ENCODE measurements at regions not wholly inside any gene's neighbourhood (a gene's known extent, or its start where the extent isn't known, plus 50 kb on each side); places are given as distances from the start of the nearest gene placed in this dataset.
A peak's percentile ranks its signal among the peaks of the same experiment; 100 is the strongest.

DNA sequence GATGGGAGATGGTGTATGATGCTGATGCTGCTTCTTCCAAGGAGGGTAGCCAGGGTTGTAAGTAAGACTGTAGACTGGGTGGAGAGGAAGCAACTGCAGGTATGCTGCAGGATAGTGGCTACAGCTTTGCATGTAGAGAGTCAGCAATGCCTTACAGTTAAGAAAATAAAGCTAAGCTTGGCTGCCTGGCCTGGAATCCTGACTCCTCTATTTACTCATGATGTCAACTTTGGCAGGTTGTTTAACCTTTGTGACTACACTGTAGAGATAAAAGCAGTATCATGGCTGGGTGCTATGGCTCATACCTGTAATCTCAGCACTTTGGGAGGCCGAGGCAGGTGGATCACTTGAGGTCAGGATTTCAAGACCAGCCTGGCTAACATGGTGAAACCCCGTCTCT is 301.6 kb upstream of the RBFOX1 start:
- intact Hi-C loops (cut with micrococcal nuclease), result no loop called here
- no peak for ATAC-seq

DNA sequence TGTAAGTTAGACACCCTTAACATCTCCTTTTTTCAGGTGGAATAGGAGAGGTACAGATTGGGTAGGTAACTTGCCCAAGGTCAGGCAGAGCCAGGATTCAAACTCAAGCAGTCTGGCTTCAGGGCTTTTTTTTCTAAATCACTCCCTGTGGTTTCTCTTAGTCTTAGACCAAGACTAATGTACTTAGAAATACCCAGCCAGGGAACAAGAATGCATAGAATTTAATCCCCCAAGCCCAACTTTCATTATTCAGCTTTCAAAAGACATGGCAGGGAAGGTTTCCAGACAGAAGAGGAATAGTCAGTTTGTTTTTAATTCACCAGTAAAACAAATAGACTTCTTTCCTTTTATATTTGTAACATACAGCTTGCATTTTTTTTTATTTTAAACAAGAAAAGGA is 305.2 kb upstream of the RBFOX1 start:
- ATAC-seq (no peak), DNase-seq (no peak)
- intact Hi-C loops (cut with micrococcal nuclease), result no loop called here

More for the DNA sequence above, 301.6 kb upstream of the RBFOX1 start:
- no peak for DNase-seq

DNA sequence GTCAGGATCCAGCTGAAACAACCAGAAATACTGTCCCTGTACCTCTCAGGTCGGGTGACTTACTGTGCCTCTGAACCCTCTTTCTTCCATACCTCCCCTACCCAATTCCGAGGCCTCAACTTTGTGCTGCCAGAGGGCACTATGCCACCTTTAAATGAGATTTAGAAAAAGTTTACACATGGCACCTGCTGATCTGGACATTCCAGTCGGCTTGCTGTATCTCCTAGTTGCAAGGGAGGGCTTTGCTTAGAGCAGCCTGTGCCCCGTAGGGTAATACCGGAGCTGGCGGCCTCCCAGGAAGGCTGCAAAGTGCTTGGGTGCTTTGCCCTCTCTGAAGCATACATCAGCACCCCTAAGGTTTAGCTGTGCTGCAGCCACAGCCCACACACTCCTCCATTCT is 306.0 kb upstream of the RBFOX1 start:
- intact Hi-C loops (cut with micrococcal nuclease), result no loop called here
- ATAC-seq, result no peak
- no peak for DNase-seq

GRCh38 chr16:7025616-7026190 is 306.9 kb upstream of the RBFOX1 start:
- intact Hi-C loops (cut with micrococcal nuclease), result no loop called here
- peak; percentile 81 for DNase-seq
- ATAC-seq, result peak; percentile 71

DNA sequence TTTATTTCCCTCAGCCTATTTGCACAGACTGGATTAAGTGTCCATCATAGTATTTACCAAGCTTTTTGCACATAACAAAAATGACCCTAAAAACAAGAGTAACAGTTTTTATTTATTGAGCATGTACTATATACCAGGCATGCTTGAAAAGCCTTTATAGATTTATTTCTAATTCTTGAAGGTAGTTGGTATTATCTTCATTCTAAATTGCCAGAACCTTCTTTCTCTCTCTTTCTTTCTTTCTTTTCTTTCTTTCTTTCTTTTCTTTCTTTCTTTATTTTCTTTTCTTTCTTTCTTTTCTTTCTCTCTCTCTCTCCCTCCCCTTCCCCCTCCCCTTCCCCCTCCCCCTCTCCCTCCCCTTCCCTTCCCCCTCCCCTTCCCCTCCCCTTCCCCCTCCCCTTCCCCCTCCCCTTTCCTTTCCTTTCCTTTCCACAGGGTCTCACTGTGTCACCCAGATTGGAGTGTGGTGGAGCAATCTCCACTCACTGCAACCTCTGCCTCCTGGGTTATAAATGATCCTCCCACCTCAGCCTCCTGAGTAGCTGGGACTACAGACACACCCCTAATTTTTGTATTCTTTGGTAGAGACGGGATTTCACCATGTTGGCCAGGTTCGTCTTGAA is 310.9 kb upstream of the RBFOX1 start:
- ATAC-seq, result no peak
- no peak for DNase-seq
- intact Hi-C loops (cut with micrococcal nuclease), result no loop called here

DNA sequence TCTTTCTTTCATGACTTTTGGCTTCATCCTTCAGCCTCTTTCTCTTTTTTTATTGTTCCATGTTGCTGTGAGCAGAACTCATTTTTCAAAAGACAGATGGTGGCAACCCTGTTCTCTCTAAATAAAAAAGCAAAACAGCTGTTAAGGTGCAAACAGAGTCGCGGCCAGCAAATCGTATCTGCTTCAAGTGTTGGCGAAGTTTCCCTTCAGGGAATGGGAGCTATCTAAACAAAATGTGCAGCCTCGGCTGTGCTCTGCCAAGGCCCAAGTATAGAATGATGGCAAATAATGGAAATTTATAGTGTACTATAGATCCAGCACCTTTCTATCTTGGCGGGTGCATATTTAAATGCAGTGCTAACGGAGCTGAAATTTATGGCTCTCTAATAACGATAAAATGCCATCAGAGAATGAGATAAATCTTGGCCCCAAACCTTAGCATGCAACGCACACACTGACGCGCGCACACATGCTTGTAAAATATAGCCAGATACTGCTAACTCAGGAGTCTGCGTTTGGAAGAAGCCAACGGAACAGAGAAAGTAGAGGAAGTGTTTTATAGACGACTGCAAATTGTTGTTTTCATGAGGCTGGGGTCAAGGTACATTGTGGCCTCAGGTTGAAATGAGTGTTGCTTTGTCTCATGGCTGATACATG is 315.5 kb upstream of the RBFOX1 start:
- no peak for ATAC-seq
- intact Hi-C loops (cut with micrococcal nuclease), result no loop called here
- DNase-seq, result no peak

DNA sequence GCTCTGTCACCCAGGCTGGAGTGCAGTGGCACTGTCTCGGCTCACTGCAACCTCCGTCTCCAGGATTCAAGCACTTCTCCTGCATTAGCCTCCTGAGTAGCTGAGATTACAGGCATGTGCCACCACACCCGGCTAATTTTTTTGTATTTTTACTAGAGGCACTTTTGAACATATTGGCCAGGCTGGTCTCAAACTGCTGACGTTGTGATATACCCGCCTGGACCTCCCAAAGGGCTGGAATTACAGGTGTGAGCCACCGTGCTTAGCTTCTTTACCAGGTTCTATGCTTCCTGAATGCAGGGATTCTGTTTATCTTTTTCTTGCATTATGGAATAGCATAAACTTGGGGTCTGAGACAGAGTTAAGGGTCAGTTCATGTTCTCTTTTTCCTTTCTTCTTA is 317.9 kb upstream of the RBFOX1 start:
- DNase-seq (no peak), ATAC-seq (no peak)
- intact Hi-C loops (cut with micrococcal nuclease), result no loop called here

DNA sequence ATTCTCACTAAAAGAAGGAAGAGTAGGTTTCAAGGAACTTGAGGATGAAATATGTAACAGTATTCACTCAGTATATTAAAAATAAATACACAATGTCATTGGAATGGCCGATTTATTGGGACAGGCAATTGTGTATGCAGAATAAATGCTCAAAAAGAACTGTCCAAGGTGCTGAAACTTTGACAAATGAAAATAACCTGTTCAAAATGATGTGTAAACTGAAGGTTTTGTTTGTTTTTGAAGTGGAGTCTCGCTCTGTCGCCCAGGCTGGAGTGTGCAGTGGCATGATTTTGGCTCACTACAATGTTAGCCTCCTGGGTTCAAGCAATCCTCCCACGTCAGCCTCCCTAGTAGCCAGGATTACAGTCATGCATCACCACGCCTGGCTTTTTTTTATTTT is 318.7 kb upstream of the RBFOX1 start:
- ATAC-seq (no peak), DNase-seq (no peak)

GRCh38 chr16:7004266-7004665 is 328.4 kb upstream of the RBFOX1 start:
- intact Hi-C loops (cut with micrococcal nuclease), result no loop called here
- DNase-seq (no peak), ATAC-seq (no peak)

More for the DNA sequence above, 318.7 kb upstream of the RBFOX1 start:
- intact Hi-C loops (cut with micrococcal nuclease), result no loop called here

GRCh38 chr16:6993544-6993943 is 339.1 kb upstream of the RBFOX1 start:
- intact Hi-C loops (cut with micrococcal nuclease), result no loop called here
- DNase-seq, result no peak
- no peak for ATAC-seq

GRCh38 chr16:6988846-6989245 is 343.8 kb upstream of the RBFOX1 start:
- no peak for DNase-seq
- intact Hi-C loops (cut with micrococcal nuclease), result no loop called here
- no peak for ATAC-seq

DNA sequence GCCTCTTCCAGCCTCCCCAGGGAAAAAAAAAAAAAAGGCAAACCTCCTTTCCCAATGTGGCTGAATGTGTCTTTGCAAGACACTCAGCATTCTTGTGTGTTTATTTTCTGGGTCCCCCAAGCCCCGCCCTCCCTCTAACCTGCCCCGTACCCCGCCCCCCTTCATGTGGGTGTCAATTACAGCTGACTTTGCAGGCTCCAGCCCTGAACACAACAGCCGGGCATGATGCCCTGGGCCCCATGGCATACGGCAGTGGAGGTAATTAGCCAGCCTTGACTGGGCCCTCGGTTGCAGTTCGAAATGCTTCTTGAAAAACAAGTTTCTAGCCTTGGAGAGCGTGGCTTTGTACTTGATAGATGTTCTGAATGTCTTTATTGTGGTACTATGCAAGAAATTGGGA is 354.7 kb upstream of the RBFOX1 start:
- DNase-seq, result no peak
- ATAC-seq, result no peak
- intact Hi-C loops (cut with micrococcal nuclease), result no loop called here

GRCh38 chr16:6977291-6977690 is 355.4 kb upstream of the RBFOX1 start:
- intact Hi-C loops (cut with micrococcal nuclease), result no loop called here
- DNase-seq, result no peak

GRCh38 chr16:6976716-6977115 is 355.9 kb upstream of the RBFOX1 start:
- no peak for ATAC-seq
- intact Hi-C loops (cut with micrococcal nuclease), result no loop called here

More at GRCh38 chr16:6977291-6977690, 355.4 kb upstream of the RBFOX1 start:
- no peak for ATAC-seq

DNA sequence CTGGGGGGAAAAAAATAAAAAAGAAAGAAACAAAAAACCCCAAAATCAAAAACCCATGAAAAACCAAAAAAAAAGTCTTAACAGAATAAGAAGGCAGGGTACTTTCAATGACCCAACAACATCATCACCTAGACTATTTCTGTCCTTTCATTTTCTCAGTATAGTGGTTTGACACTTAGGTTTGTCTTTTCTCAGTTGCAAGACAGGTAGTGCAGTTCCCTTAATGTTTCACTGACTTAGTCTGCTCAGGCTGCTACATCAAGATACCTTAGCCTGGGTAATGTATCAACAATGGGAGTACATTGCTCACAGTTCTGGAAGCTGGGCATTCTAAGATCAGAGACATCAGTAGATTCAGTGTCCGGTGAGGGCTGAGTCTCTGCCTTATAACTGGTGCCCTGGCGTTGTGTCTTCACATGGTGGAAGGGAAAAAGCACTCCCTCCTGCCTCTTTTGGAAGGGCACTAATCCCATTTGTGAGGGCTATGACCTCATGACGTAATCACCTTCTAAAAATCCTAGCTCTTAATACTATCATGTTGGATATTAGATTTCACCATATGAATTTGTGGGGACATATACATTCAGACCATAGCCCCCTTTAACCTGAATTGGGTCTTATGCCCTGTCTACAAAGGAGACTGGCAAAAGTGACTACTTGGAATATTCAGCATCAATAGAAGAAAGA is 362.3 kb upstream of the RBFOX1 start:
- DNase-seq (no peak), ATAC-seq (no peak)
- intact Hi-C loops (cut with micrococcal nuclease), result no loop called here

More at GRCh38 chr16:6976716-6977115, 355.9 kb upstream of the RBFOX1 start:
- DNase-seq, result no peak

DNA sequence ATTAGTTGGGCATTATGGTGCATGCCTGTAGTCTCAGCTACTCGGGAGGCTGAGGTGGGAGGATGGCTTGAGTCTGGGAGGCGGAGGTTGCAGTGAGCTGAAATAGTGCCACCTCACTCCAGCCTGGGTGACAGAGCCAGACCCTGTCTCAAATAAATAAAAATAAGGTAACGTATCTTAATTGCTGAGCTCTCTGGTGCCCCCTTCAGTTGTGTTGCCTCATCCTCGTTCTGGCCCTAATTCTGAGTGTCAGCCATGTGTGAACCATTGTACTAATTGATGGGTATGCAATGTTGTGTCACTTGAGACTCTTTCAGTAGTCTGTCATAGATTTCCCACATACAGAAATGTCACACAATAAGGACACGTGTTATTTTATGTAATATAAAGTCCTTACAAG is 363.1 kb upstream of the RBFOX1 start:
- no peak for ATAC-seq
- DNase-seq, result no peak
- intact Hi-C loops (cut with micrococcal nuclease), result no loop called here

- intact Hi-C loops (cut with micrococcal nuclease), result no loop called here
- ATAC-seq (no peak), DNase-seq (no peak)
Observed at GRCh38 chr16:6967796-6968320, 364.8 kb upstream of the RBFOX1 start.

DNA sequence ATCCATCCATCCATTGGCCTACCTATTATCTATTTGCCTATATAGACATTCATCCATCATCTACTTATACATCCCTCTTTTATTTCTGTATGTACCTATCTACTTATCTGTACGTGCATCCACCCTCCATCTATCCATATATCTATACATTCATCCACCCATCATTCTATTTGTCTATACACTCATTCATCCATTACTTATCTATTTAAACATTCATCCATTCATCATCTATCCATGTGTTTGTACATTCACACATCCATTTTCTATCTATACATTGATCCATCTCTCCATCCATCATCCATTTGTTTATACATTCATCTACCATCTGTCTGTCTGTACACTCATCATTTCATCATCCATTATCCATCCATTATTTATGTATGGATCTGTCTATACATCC is 365.7 kb upstream of the RBFOX1 start:
- ATAC-seq (no peak), DNase-seq (no peak)
- intact Hi-C loops (cut with micrococcal nuclease), result no loop called here

DNA sequence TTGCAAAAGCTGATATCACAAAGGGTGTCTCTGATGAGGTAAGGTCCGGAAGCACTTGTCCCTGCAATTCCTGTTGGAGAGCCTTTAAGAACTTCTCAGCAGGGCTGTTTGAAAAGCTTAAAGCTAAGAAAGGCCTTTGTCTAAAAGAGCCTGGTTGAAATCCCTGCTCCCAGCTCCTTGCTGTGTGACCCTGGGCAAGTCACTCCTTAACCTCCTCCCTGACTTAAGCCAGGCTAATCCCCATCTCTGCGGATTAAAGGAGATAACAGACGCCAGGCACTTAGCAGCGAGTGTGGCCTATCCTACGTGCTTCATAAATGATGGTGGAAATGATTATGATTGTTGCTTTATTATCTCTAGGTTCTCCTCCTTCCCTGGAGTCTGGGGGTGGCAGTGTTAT is 368.0 kb upstream of the RBFOX1 start:
- no peak for ATAC-seq
- intact Hi-C loops (cut with micrococcal nuclease), result no loop called here
- DNase-seq, result no peak

DNA sequence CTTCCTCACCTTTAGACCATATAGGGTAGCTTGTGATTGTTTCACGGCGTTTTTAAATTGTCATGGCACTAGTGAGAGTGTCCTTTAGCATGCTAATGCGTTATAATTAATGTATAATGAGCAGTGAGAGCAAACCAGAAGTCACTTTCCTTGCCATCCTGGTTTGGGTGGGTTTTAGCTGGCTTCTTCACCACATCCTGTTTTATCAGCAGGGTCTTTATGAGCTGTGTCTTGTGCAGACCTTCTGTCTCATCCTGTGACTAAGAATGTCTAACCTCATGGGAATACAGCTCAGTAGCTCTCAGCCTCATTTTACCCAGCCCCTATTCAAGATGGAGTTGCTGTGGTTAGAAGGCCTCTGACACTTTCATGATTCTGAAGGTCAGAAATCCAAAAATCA is 370.9 kb upstream of the RBFOX1 start:
- no peak for ATAC-seq
- DNase-seq, result no peak
- intact Hi-C loops (cut with micrococcal nuclease), result no loop called here
